GM12801 (cell line): ENCODE measurements at regions not wholly inside any gene's neighbourhood (a gene's known extent, or its start where the extent isn't known, plus 50 kb on each side); places are given as distances from the start of the nearest gene placed in this dataset.

Experiments
- CTCF ChIP-seq: IDR thresholded peaks from one replicate; pipeline ENCODE4 v1.5.1; 2011; ENCODE audit warnings: control low read depth; ENCODE audit not compliant: insufficient read length; ENCODE audit errors: extremely low read depth

- TF ChIP-seq CTCF: no peak
Observed at GRCh38 chr10:108970016-108970415, 953.3 kb downstream of the XPNPEP1 start.

GRCh38 chr10:108966411-108966810 lies 956.9 kb downstream of the XPNPEP1 start:
- TF ChIP-seq CTCF: no peak

- no peak for TF ChIP-seq CTCF
Observed at GRCh38 chr10:108966005-108966404, 957.3 kb downstream of the XPNPEP1 start.

- TF ChIP-seq CTCF: no peak
Observed at GRCh38 chr10:108962172-108962571, 961.1 kb downstream of the XPNPEP1 start.

- TF ChIP-seq CTCF: no peak
Observed at GRCh38 chr10:108957681-108958080, 965.6 kb downstream of the XPNPEP1 start.

GRCh38 chr10:108956149-108956548 lies 967.2 kb downstream of the XPNPEP1 start:
- TF ChIP-seq CTCF: no peak

GRCh38 chr10:108913300-108913699 lies 1010.0 kb downstream of the XPNPEP1 start:
- no peak for TF ChIP-seq CTCF
